ENCODE measurements at regions not wholly inside any gene's neighbourhood (a gene's known extent, or its start where the extent isn't known, plus 50 kb on each side); places are given as distances from the start of the nearest gene placed in this dataset.

DNA sequence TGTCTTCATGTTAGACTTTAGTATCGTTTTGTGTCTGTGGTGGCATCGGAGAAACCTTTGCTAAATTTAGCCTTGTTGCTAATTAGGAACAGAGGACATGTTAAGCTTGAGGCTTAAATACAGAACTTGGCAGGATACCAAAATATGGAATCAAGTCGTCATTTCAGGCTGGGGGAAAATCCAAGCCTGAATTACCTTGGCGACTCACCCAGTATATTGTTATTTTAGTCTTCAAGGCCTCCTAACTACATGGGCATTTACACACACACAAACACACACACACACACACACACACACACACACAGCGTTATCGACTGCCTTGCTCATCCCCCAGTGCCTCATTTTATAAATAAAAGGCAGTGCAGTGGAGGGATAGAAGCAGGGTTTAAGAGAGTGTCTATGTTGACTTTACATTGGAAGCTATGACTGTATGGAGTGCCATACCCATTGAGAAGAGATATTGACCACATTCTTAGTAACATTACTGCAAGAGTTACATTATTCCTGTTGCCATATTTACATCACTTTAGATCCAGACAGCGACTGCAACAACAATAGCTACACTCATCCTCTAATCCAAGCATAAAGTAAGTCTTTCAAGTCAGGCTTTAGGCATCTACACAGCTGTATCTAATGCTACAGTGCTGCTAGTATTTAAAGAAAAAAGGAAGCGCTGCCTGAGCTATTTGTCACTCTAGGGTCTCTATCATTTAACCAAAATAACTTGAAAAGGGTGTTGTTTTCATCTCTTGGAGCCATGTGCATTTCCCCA, 210.8 kb upstream of the SEMA6D start:
- no peak for DNase-seq (ENCODE audit: low spot score)

DNA sequence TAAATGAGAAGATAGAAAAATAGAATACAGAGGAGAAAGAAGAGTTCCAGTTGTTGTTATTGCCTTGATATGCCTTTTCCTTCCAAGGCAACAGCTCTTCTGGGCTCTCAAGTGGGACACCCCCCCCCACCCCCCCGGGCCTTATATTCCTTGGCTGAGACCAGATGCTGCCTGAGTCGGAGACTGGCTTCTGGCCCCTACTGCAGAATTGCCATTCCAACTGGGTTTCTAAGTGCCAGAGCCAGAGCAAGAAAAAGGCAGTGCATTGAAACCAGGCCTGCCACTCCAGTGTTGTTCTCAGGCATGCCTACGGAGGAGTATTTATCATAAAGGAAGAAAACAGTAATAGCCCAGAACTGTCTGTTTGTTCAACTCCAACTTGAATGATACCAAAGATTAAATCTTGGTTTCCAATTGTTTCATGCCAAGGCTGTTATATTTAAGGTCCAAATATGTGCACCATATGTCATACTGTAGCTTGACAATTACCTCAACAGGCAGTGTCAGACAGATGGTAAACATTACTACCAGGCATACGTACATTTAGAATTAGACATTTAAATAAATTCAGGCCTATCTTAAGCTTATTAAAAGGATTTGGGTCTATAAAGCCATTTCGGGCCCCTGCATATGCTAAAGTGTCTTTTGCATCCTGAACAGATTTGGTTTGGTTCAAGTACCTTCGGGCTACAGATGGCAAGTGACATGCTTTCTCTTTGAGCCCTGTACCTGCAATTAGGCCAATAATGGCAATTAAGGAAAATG, 209.9 kb upstream of the SEMA6D start:
- DNase-seq (ENCODE audit: low spot score) = no peak

DNA sequence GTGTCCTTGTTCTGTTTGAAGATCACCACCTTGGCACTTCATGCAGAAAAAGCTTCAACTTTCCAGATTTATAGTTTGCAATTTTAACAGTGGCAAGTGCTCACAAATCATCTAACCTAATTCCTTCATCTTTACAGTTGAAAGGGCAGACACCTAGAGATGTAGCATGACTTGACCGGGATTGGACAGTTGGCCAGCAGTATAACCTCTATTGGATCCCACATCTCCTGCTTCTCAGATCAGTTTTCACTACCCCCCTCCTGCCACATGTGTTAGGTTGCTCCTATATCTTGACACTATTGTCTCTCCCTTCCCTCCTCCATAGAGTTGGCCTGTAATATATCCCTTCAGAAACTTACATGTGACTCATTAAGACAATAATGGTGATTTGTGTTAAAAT, 206.0 kb upstream of the SEMA6D start:
- DNase-seq (ENCODE audit: low spot score) = no peak

DNA sequence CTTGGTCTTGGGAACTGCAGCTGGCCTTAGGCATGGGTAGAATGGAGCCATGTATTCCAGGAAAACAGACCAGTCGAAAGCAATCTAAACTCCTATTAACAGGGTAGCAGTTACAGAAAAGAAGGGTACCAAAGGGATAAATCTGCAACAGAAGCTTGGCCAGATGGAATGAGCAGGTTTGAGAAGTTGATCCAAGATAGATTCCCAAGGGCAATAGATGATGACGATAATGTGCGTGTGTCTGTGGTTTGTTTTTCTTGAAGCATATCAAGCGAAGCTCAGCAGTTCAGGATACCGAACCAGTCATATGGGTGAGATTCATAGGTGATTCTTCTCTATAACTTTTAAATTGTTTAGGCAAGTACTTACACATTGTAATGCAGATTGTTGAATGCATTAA, 203.8 kb upstream of the SEMA6D start:
- DNase-seq (ENCODE audit: low spot score) = no peak

DNA sequence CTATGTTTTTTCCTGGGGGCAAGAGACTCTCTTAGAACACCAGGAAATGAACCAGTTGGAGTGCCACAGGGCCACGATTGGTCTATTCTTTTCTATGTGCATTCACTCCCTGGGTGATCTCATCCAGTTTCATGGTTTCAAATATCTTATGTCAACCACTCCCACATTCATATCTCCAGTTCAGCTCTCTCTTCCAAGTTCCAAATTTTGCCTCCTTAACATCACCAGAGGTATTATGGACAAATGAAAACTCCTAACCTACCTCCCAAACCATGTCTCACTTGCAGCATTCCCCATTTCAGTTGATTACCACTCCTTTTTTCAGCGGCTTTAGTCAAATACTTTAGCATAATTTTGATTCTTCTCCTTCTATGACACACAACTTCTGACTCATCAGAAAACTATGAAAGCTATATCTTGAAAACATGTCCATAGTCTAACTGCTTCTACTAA, 203.1 kb upstream of the SEMA6D start:
- DNase-seq (ENCODE audit: low spot score) = no peak

DNA sequence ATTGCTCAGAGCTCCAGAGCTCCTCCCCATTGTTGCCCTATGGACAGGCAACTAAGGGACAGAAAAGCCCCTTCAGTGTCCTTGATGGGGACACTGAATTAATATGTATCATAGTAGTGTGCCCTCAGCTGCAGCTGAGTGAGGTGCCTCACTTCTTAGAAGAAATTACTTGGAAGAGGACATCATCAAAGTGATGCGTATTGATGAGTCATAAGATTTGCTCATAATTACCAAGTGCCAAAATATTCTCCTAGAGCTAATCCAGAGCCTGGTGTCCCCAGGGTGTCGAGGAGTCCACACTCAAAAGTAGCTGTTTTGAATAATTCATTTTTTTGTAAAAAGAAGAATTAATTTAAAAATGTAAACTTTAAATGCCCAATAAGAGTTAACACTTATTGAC, 200.7 kb upstream of the SEMA6D start:
- no peak for DNase-seq (ENCODE audit: low spot score)

DNA sequence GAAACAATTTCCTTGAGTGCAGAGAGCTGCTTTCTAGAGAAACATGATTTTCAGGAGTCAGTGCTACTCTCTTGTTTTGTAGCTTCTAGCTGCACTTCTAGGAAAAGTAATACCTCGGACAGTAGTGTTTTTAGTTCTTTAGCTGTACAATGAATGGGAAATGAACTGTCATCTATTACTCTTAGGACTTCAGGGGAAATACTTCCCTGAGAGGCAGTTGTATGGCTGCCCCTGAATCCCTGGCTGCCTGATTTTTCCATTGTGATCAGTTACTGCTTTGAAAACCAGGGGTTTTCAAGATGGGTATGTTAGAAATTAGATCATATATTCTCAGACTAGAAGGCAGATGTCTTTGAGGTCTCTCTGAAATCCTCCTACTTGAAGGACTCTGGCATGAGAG, 200.3 kb upstream of the SEMA6D start:
- no peak for DNase-seq (ENCODE audit: low spot score)

DNA sequence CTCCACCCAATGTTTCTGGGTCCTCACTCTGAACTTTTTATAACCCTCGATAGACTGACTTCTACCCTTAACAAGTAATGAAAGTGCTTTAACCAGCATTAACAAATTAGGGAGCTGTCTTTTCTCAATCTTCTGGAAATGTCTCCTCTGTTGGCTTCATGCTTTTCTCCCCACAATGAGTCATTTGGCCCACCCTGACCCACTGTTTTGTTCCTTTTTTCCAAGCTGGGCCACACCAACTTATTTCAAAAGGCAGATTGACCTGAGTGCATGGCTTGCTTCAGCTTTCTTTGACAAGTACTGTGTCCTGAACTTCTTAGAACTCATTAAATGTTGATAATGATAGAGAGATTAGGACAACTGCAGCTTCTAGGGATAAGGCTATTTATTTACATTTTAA, 199.6 kb upstream of the SEMA6D start:
- DNase-seq (ENCODE audit: low spot score) = no peak

DNA sequence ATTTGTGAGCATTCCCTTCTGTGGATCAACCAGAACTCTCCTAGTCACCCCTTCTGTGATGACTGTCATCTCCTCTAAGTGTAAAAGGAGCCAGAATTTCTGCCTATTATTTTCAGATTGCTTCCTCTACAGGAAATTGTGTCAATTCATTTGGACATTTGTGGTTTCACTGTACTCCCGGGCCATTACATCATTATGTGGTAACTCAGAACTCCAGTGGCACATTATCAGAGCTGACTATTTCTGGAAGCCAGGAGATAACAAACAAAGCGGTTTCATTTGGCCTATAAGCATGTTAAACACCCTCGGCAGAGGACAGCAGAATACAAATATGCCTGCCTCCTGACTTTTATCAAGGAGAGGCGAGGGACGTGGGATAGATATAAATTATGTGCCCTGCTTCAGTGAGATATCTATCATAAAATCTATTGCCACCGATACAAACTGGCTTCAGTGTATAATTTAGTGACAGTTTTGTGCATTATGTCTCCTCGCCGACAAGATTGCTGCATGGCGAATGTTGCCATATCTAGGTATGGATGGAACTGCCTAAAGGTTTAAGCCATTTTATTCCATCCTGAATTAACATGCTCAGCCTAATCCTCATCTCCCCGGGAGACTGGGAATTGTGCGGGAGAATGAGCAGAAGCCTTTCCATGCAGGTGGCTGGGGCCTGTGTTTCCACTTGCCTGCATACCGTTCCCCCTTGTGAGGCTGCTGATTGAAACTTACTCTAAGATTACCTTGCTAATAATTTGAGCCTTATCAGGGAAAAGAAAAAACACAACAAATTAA, 193.4 kb upstream of the SEMA6D start:
- DNase-seq (ENCODE audit: low spot score) = no peak

DNA sequence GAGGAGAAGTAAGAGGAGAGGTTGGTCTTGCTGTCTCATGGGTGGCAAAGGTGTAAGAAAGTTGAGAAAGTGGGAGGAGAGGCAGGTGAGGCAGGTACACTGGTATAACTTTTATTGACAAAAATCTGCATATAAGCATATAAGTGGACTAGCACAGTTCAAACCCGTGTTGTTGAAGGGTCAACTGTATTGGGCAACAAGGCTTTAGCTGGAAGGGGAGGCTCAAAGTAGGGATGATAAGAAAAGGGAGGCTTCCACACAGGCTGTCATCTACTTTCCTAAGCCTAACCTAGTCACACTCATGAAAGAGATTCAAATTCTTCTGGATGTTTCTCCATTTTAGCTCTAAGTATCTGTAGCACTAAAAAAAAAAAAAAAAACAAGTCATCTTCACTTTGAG, 188.1 kb upstream of the SEMA6D start:
- no peak for DNase-seq (ENCODE audit: low spot score)

DNA sequence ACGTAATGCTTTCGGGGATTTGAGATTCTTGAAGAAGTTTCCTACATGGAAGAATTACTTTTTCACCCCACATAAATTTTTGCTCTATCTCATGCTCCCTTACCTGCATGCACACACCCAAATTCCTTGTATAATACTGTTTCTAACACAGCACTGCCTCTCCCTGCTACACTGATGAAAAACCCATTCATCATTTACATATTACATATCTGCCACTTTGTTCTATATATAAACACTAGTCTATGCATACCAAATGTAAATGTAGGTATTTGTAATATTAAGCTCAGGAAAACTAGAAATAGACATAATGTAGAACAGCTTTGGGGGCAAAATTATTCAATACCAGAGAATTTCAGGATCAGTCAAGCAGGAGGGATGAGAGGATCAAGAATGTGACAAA, 182.6 kb upstream of the SEMA6D start:
- no peak for DNase-seq (ENCODE audit: low spot score)

DNA sequence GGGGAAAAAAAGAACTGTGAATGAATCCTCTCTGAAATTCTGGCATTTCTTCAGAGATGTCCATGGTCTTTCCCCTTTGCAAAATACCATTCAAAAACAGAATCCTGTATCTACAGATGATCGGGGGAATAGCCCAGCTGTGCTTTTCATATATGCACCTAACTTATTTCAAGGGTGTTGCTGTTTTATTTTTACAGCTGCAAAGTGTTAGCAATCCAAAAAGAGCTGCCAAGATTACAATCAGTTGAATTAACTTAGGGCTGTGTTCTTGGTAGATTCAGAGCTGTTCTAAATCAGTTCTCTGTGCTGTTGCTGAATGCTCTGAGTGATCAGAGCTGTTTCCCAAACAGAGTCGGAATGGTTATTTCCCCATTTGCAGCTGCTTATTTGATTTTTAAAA, 175.7 kb upstream of the SEMA6D start:
- DNase-seq (ENCODE audit: low spot score) = no peak

DNA sequence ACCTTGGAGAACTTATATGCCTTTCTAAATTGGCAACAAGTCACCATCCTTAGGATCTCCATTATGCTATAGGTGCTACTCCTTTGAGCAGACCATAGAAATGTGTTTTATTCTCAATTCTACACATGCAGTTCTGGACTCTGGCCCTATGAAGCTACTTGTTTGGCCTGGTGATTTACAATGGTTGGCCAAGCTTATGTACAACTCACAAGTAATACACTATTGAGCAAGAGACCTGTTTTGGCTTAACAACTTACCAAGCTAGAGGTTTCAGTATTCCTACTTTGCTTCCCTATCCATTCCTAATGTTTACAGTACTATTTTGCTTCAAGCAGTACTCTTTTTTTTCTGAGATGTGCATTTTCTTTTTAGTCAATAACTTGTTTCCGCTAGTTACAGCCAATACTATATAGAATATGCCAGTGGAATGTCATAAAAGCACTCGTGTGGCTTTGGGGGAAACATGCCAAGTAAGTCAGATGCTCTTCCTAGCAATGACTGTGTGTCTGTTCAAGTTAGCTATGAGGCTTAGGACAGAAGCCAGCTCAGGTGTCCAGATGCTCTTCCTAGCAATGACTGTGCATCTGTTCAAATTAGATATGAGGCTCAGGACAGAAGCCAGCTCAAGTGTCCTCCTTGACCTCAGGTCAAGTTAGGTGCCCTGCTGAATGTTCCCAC, 174.9 kb upstream of the SEMA6D start:
- no peak for DNase-seq (ENCODE audit: low spot score)

DNA sequence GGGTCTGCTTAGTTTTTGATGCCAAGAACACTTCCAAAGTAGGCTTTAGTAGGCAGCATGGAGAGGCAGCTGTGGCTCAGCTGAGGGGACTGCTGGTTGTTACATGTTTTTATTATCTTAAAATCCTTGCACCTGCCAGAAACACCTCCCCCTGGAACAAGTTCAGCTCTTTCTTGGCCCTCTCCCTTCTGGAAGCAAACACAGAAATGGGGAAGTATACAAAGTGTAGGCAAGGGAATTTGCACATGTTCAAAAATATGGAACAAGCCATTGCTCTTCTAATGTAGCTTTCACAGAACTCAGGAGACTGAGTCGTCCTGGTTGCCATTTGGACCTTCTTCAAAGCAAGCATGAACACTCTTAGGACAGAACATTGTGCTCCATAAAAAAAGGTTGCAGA, 169.1 kb upstream of the SEMA6D start:
- no peak for DNase-seq (ENCODE audit: low spot score)

DNA sequence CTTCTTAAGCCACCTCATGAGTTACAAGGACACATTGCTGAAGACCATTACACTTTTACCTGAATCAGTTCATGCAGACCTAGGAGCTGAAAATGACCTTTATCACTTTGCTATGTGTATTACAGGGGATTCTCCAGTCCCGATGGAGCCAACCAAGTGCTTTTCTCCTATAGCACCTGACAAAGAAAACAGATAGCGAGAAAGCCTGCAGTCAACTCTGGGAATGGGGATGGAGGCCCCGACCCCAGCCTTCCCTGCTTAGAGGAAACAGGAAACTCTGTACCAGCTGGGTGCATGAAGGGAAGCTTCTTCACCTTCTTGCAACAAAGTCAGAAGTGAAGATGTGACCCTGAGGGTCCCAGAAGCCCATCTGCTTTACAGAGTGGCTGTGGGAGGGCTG, 168.3 kb upstream of the SEMA6D start:
- DNase-seq (ENCODE audit: low spot score) = no peak

DNA sequence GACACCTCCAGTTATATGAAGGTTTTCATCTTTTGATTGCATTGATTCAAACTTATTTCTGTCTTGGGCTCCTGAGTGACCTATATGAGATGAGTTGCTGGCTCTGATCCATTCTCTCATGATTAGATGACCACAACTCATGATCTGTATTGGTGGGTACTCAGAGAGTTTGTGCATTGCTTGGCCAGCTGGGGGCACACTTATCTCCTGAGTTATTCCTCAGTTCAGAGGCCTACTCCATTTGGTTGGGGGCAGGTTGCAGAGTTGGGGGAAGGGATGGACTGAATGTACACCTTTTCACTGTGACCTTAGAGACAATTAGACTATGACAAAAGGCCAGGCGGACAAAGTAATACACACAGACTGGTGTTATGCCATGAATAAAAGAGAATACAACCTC, 166.2 kb upstream of the SEMA6D start:
- no peak for DNase-seq (ENCODE audit: low spot score)

DNA sequence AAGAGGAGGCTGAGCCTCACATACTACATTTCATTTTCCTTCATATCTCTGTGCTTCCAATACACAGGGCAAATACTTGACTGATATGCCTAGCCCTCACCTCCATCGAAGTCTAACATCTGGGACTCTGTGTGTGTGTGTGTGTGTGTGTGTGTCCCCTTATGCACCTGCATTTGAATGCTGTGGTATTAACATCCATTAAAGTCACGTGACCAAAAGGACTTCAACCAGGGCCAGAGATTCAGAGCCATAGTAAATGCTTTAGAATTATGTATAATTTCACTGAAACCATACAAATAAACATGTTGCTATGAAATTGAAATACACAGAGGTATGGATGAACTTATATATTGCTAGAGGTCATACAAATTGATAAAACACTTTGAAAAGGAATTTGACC, 165.8 kb upstream of the SEMA6D start:
- DNase-seq (ENCODE audit: low spot score) = no peak

DNA sequence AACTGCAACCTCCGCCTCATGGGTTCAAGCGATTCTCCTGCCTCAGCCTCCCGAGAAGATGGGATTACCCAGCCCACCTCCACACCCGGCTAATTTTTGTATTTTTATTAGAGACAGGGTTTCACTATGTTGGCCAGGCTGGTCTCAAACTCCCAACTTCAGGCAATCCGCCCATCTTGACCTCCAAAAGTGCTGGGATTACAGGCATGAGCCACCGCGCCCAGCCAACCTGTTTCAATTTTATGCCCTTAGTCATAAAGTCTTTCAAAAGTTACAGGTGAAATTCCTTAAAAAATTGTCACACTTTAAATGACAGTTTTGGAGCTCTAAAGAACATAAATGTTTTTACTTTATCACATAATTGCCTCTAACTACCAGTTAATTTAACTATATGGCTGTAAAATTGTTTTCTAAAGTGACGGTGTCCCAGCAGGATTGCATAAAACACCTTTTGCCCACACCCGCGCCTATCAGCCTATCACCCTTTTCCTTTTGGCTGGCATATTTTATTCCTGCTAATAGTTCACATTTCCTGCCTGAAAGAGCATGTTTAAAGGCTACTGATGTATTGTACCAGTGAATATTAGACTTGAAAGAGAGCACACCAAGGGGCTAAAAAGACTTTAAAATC, 164.2 kb upstream of the SEMA6D start:
- no peak for DNase-seq (ENCODE audit: low spot score)

DNA sequence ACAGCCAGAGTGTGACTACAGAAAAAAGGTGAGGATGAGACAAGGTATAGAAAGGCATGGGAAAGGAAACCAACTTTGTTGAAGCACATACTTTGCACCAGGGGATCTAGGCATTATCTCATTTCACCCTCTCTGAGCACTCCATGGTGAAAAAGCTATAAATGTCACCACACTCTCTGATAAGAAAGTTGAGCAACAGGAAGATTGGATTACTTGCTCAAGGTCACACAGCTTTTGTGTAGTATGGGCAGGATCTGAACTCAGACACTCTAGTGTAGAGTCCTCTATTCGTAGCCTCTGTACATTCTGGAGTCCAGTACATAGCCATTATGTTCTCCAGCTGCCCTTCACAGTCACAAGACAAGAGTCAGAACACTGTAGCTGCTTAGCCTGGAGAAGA, 163.4 kb upstream of the SEMA6D start:
- DNase-seq (ENCODE audit: low spot score) = no peak

DNA sequence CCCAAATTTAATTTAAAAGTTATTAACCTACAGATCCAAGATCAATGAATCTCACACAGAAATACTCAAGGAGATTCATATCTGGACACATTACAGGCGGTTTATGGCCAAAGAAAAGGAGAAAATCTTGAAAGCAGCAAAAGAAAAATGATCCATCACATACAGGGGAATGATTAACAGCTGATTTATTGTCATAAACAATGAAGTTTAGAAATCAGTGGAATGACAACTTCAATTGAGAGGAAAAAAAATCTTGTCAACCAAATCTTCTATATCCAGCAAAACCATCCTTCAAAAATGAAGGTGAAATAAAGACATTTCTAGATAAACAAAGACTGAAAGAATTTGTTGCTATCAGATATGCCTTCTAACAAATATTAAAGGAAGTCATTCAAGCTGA, 156.2 kb upstream of the SEMA6D start:
- no peak for DNase-seq (ENCODE audit: low spot score)

DNA sequence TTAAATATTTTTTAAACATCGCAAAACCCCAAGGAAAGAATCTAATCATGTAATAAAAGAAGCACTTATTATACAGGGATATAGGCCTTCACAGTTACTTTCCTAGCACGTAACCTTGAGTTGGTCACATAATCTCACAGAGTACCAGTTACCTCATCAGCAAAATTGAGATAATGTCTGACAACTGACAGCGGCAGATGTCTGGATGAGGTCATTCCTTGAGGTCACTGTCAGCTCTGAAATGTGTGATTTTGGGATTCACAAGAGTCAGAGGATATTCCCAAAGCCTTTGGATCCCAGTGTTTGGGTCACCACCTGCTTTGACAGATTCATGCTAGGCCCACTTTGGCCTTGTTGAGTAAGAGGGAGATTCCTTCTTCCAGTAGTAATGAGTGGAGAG, 151.4 kb upstream of the SEMA6D start:
- DNase-seq (ENCODE audit: low spot score) = no peak

DNA sequence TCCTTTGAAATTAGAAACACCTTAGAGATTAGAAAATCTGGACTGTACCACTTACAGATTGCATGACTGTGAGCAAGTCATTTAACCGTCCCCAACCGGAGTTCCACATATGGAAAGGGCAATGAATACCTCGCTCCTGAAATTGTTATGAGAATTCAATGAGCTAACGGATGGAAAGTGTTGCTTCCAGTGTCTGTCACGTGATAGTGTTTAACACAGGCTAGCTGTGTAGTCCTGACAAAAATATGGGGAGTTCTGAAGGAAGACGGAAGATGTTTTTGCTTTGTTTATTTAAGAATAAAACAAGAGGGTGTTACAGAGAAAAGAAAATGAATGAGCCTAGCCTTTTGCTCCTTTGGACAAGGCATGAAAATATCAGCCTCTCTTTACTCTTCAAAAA, 150.7 kb upstream of the SEMA6D start:
- no peak for DNase-seq (ENCODE audit: low spot score)
